ENCODE measurements at regions not wholly inside any gene's neighbourhood (a gene's known extent, or its start where the extent isn't known, plus 50 kb on each side); places are given as distances from the start of the nearest gene placed in this dataset.

GRCh38 chr11:129637983-129638776 lies 177.5 kb upstream of the TMEM45B start:
- no peak for TF ChIP-seq CTCF (IDR thresholded peaks at IDR 0.05)
- intact Hi-C loops (cut with DNase I) = no loop called here
- no peak overlapping the region for H3K27ac ChIP-seq

GRCh38 chr11:129639300-129639699 lies 176.3 kb upstream of the TMEM45B start:
- Histone ChIP-seq H3K4me3 (no peak overlapping the region), H3K4me1 (no peaks in the 10 kb centered on the region), H3K27me3 (no peaks in the 10 kb centered on the region), H3K27ac (no peak overlapping the region), H3K9me3 (no peaks in the 10 kb centered on the region), H3K36me3 (no peaks in the 10 kb centered on the region)
- DNase-seq (ENCODE audit: low spot score in 2 of 2) = no peak
- TF ChIP-seq CTCF (IDR thresholded peaks at IDR 0.05) = no peak
- intact Hi-C loops (cut with DNase I) = no loop called here

More at GRCh38 chr11:129637983-129638776, 177.5 kb upstream of the TMEM45B start:
- Histone ChIP-seq H3K9me3 (no peaks in the 10 kb centered on the region), H3K27me3 (no peaks in the 10 kb centered on the region), H3K4me3 (no peak overlapping the region), H3K36me3 (no peaks in the 10 kb centered on the region), H3K4me1 (no peaks in the 10 kb centered on the region)
- DNase-seq (ENCODE audit: low spot score in 2 of 2) = no peak

GRCh38 chr11:129640671-129641070 lies 175.0 kb upstream of the TMEM45B start:
- H3K36me3 ChIP-seq = no peaks in the 10 kb centered on the region
- intact Hi-C loops (cut with DNase I) = no loop called here
- H3K4me1 ChIP-seq = no peaks in the 10 kb centered on the region

GRCh38 chr11:129643031-129643721 lies 172.5 kb upstream of the TMEM45B start:
- no peak overlapping the region for H3K27ac ChIP-seq
- intact Hi-C loops (cut with DNase I) = no loop called here
- TF ChIP-seq CTCF (IDR thresholded peaks at IDR 0.05) = no peak

More at GRCh38 chr11:129640671-129641070, 175.0 kb upstream of the TMEM45B start:
- H3K9me3 ChIP-seq = no peaks in the 10 kb centered on the region
- no peak overlapping the region for H3K4me3 ChIP-seq
- DNase-seq (ENCODE audit: low spot score in 2 of 2) = no peak
- no peak for TF ChIP-seq CTCF (IDR thresholded peaks at IDR 0.05)
- H3K27ac ChIP-seq = no peak overlapping the region
- H3K27me3 ChIP-seq = no peaks in the 10 kb centered on the region

GRCh38 chr11:129644326-129644725 lies 171.3 kb upstream of the TMEM45B start:
- Histone ChIP-seq H3K4me3 (no peak overlapping the region), H3K27ac (no peak overlapping the region), H3K4me1 (no peaks in the 10 kb centered on the region), H3K27me3 (no peaks in the 10 kb centered on the region), H3K36me3 (no peaks in the 10 kb centered on the region), H3K9me3 (no peaks in the 10 kb centered on the region)
- no peak for TF ChIP-seq CTCF (IDR thresholded peaks at IDR 0.05)
- intact Hi-C loops (cut with DNase I) = no loop called here
- DNase-seq (ENCODE audit: low spot score in 2 of 2) = no peak

More at GRCh38 chr11:129643031-129643721, 172.5 kb upstream of the TMEM45B start:
- Histone ChIP-seq H3K27me3 (no peaks in the 10 kb centered on the region), H3K36me3 (no peaks in the 10 kb centered on the region), H3K4me1 (no peaks in the 10 kb centered on the region), H3K9me3 (no peaks in the 10 kb centered on the region), H3K4me3 (no peak overlapping the region)
- DNase-seq (ENCODE audit: low spot score in 2 of 2) = no peak
